A673 (cell line): ENCODE measurements at regions not wholly inside any gene's neighbourhood (a gene's known extent, or its start where the extent isn't known, plus 50 kb on each side); places are given as distances from the start of the nearest gene placed in this dataset.

Source experiments
- BruUV-seq: library from RNA; stranded (reverse); fragments of 400-500 nt; replicated peaks from 2 replicates; lab custom pipeline; 2021; lab: Mats Ljungman, UMichigan
- CTCF ChIA-PET: fragments of 300-600 bp; sonication (Branson Sonifier 250); formaldehyde crosslinking; loops from one replicate; lab custom pipeline; 2022; ENCODE audit warnings: antibody characterized with exemption; lab: Charles Lee
- POLR2A ChIA-PET: fragments of 300-600 bp; sonication (Branson Sonifier 250); formaldehyde crosslinking; loops from one replicate; lab custom pipeline; 2022; ENCODE audit warnings: antibody characterized with exemption; ENCODE audit not compliant: low non-redundant PET; lab: Charles Lee
- DNase-seq: peaks from one replicate; pipeline ENCODE4 v3.0.0-alpha.2; 2015; ENCODE audit warnings: low spot score
- H3K27ac ChIP-seq: fragments of 200-600 bp; sonication (generic); 2 replicates; pipeline ENCODE4 v1.5.1; 2016; ENCODE audit warnings: mixed run types, low read depth, mild to moderate bottlenecking, mixed read lengths, antibody characterized with exemption, low read length; ENCODE audit not compliant: poor library complexity, severe bottlenecking
- H3K27me3 ChIP-seq: fragments of 200-600 bp; sonication (generic); replicated peaks from 2 replicates; pipeline ENCODE4 v1.6.1; 2017; ENCODE audit warnings: mixed run types, low read depth, mild to moderate bottlenecking, mixed read lengths, antibody characterized with exemption, low read length; ENCODE audit not compliant: insufficient read depth, poor library complexity
- H3K36me3 ChIP-seq: fragments of 200-600 bp; sonication (generic); 2 replicates; pipeline ENCODE4 v1.6.1; 2016; ENCODE audit warnings: mixed run types, mild to moderate bottlenecking, mixed read lengths, antibody characterized with exemption, low read length; ENCODE audit not compliant: insufficient read depth, poor library complexity, severe bottlenecking
- H3K4me1 ChIP-seq: fragments of 200-600 bp; sonication (generic); 2 replicates; pipeline ENCODE4 v1.6.1; 2017; ENCODE audit warnings: mixed run types, mild to moderate bottlenecking, mixed read lengths, antibody characterized with exemption, low read length; ENCODE audit not compliant: insufficient read depth, poor library complexity, severe bottlenecking
- H3K4me3 ChIP-seq: fragments of 200-600 bp; sonication (generic); 2 replicates; pipeline ENCODE4 v1.5.1; 2016; ENCODE audit warnings: low read depth, mixed run types, mild to moderate bottlenecking, mixed read lengths, low read length; ENCODE audit not compliant: poor library complexity, severe bottlenecking
- H3K9me3 ChIP-seq: fragments of 200-600 bp; sonication (generic); 2 replicates; pipeline ENCODE4 v1.6.1; 2016; ENCODE audit warnings: mixed run types, low read depth, mild to moderate bottlenecking, mixed read lengths, antibody characterized with exemption, low read length; ENCODE audit not compliant: poor library complexity, severe bottlenecking
- EZH2 ChIP-seq: fragments of 200-600 bp; sonication (generic); IDR thresholded peaks from 2 replicates; pipeline ENCODE4 v1.6.1; 2017; ENCODE audit warnings: borderline replicate concordance, low read depth, mild to moderate bottlenecking, mixed read lengths, antibody characterized with exemption, low read length; ENCODE audit not compliant: poor library complexity, severe bottlenecking
- intact Hi-C: fragments of 100-400 bp; cut with micrococcal nuclease; formaldehyde crosslinking; loops from one replicate; pipeline ENCODE4 v1.10.0; 2022; ENCODE audit not compliant: unreplicated experiment
- TF ChIP-seq, protein P1 (sequence below): fragments of 300-800, 200-600 bp; sonication (generic); conservative IDR thresholded peaks from 2 replicates; pipeline ENCODE4 v1.5.1; 2017; ENCODE audit warnings: low read depth, mild to moderate bottlenecking, antibody characterized with exemption, low read length, moderate library complexity, mixed read lengths

DNA sequence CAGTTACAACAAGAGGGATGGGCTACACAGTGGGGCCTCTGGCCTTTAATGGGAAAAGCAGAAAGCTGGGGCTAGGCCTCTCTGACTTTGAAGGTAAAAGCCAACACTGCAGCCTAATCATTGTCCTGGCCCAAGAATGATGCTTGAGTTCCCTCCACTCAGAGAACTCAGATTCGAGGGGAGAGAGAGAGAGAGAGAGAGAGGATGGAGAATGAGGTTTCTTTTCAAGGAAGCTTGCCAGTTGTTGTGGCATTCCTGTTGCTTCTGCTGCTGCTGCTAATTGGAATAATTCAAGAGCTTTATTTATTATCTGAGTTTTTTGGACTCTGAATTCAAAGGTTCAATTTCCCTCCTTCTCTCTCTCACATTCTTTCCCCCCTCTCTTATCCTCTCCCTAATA, 144.6 kb upstream of the IRX6 start:
- TF ChIP-seq, protein P1, sequence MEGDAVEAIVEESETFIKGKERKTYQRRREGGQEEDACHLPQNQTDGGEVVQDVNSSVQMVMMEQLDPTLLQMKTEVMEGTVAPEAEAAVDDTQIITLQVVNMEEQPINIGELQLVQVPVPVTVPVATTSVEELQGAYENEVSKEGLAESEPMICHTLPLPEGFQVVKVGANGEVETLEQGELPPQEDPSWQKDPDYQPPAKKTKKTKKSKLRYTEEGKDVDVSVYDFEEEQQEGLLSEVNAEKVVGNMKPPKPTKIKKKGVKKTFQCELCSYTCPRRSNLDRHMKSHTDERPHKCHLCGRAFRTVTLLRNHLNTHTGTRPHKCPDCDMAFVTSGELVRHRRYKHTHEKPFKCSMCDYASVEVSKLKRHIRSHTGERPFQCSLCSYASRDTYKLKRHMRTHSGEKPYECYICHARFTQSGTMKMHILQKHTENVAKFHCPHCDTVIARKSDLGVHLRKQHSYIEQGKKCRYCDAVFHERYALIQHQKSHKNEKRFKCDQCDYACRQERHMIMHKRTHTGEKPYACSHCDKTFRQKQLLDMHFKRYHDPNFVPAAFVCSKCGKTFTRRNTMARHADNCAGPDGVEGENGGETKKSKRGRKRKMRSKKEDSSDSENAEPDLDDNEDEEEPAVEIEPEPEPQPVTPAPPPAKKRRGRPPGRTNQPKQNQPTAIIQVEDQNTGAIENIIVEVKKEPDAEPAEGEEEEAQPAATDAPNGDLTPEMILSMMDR, result no peak
- no peak for TF ChIP-seq EZH2
- DNase-seq, result no peak
- H3K27me3 ChIP-seq, result peaks cover 15% of the 10 kb centered on the region
- no peaks in the 10 kb centered on the region for H3K4me1 ChIP-seq
- H3K9me3 ChIP-seq, result no peaks in the 10 kb centered on the region
- no TSS peak for BruUV-seq
- no peak overlapping the region for H3K27ac ChIP-seq
- ChIA-PET CTCF (no interaction called here), POLR2A (no interaction called here)
- H3K4me3 ChIP-seq, result no peak overlapping the region
- H3K36me3 ChIP-seq, result no peaks in the 10 kb centered on the region
- intact Hi-C loops, result no loop called here

DNA sequence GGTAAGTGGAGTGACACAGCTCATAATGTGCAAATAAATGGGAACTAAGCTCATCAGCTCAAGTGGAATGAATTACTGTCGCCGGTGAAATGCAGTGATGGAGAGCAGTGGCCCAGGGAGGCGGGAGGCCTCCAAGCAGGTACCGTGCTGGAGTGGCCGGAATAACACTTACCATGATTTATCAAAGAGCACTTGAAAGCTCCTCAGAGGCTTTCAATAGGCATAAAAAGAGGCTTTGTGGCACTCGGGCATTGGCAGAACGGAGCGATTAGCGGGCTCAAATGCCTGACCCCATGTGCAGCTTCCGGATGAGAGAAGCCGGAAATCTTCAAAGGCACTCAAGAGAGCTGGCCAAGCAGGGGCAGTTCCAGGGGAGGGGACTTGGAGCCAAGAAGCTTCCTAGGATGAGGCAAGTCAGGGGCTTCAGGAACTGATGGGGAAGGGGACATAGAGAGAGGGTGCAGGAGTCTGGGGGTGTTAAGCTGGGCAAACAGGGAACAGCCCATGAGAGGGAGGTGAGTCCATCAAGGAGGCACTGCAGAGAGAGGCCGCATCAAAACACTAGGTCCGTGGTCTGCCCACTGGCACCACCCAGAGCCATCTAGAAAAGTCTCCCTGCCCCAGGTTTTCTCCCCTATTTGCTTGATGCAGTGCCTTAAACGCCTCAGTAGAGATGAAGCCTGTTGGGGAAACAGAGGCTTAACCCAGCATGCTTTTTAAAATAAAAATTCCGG, 144.0 kb upstream of the IRX6 start:
- TF ChIP-seq EZH2, result no peak
- TF ChIP-seq, protein P1, result no peak
- Histone ChIP-seq H3K36me3 (no peaks in the 10 kb centered on the region), H3K4me1 (no peaks in the 10 kb centered on the region), H3K9me3 (no peaks in the 10 kb centered on the region), H3K27ac (no peak overlapping the region), H3K27me3 (peaks cover 22% of the 10 kb centered on the region), H3K4me3 (no peak overlapping the region)
- intact Hi-C loops, result no loop called here
- BruUV-seq, result no TSS peak
- POLR2A ChIA-PET, result no interaction called here
- no peak for DNase-seq
- CTCF ChIA-PET, result no interaction called here

DNA sequence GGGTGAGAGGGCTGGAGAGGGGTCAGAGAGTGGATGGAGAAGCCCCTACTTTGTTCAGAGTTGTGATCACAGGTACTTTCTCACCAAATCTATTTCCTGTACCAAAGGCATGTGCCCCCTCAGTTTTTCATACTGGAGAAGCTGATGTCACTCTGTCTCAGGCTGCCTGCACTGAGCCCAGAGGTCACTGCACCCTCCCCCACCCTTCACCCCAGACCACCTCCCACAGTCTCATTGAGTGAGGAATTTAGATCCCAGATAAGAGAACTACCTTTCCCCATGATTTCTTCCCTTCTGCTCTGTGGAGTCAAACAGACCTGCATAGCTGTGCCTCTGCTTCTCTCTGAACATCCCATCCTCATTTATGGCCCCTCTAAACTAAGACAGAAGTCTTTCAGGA, 140.0 kb upstream of the IRX6 start:
- Histone ChIP-seq H3K27me3 (peaks cover 32% of the 10 kb centered on the region), H3K9me3 (no peaks in the 10 kb centered on the region), H3K4me1 (no peaks in the 10 kb centered on the region), H3K27ac (no peak overlapping the region), H3K4me3 (no peak overlapping the region), H3K36me3 (no peaks in the 10 kb centered on the region)
- POLR2A ChIA-PET, result no interaction called here
- TF ChIP-seq, protein P1, result no peak
- TF ChIP-seq EZH2, result no peak
- BruUV-seq, result no TSS peak
- intact Hi-C loops, result no loop called here
- no peak for DNase-seq
- CTCF ChIA-PET, result no interaction called here
